GM12891 (cell line): ENCODE measurements at regions not wholly inside any gene's neighbourhood (a gene's known extent, or its start where the extent isn't known, plus 50 kb on each side); places are given as distances from the start of the nearest gene placed in this dataset.

Experiments used
- PAX5 ChIP-seq: IDR thresholded peaks from 2 replicates; pipeline ENCODE4 v1.6.1; 2011; ENCODE audit warnings: low read length, moderate library complexity, mild to moderate bottlenecking; ENCODE audit not compliant: insufficient read depth, severe bottlenecking
- POLR2A ChIP-seq: IDR thresholded peaks from 2 replicates; pipeline ENCODE4 v1.6.1; 2011; ENCODE audit warnings: low read depth, low read length, control low read depth
- POLR2AphosphoS5 ChIP-seq: IDR thresholded peaks from 2 replicates; pipeline ENCODE4 v1.6.1; 2011; ENCODE audit warnings: low read depth, low read length, control low read depth
- POU2F2 ChIP-seq: IDR thresholded peaks from 2 replicates; pipeline ENCODE4 v1.6.1; 2011; ENCODE audit warnings: low read depth, mild to moderate bottlenecking, control low read depth, low read length, moderate library complexity
- SPI1 ChIP-seq: IDR thresholded peaks from 2 replicates; pipeline ENCODE4 v1.6.1; 2011; ENCODE audit warnings: low read depth, low read length, control low read depth
- TAF1 ChIP-seq: IDR thresholded peaks from 2 replicates; pipeline ENCODE4 v1.6.1; 2011; ENCODE audit warnings: low read depth, low read length, control low read depth

DNA sequence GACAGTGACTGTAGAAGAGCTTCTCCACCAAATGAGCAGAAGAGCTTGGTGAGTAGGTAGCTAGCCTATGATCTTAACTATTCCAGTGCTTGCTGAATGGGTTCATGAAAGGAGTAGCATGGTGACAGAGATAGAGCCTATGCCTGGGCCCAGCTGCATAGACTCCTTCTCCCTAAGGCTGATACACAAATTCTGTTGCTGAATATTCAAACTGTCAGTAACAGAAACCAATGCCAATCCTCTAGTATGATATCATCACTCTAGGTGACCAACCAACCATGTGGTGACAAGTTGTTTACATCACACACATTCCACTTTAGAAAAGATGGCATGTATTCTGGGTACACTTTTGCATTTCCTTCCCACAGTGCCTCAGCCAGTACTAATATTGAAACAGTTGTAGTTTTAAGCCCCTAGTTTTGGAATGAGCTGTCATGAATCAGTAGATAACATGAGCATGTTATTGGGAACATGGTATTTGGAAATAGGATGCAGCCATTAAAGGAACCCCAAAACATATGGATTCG is 103.4 kb upstream of the GRXCR1 start:
- TF ChIP-seq POLR2A = no peak
- TF ChIP-seq POLR2AphosphoS5 = no peak
- no peak for TF ChIP-seq TAF1
- TF ChIP-seq PAX5 = no peak
- TF ChIP-seq SPI1 = no peak
- TF ChIP-seq POU2F2 = no peak
